ENCODE measurements at regions not wholly inside any gene's neighbourhood (a gene's known extent, or its start where the extent isn't known, plus 50 kb on each side); places are given as distances from the start of the nearest gene placed in this dataset.

- H3K4me1 ChIP-seq: peaks cover 37 to 60% of the 10 kb centered on the region in 2 donors
- H3K27ac ChIP-seq: peak overlapping the region in 3 of 4 donors; percentile 23 to 61 (median 48)
- H3K27me3 ChIP-seq: no peaks in the 10 kb centered on the region
- ATAC-seq (no peak), DNase-seq (no peak)
- H3K9me3 ChIP-seq: no peaks in the 10 kb centered on the region
- in situ Hi-C loops (cut with MboI; ENCODE audit: low sequenced_read_pairs in 4 of 4): no loop called here
- intact Hi-C loops (cut with DNase I; ENCODE audit: low total_unique reads): loop anchor here (2.0 to 10.0 kb wide), 2 partner anchors 175 to 1235 kb away; partner anchors contain the start of gene MEIS1
- no peak for TF ChIP-seq POLR2A (IDR thresholded peaks at IDR 0.05)
- TF ChIP-seq, protein P1, sequence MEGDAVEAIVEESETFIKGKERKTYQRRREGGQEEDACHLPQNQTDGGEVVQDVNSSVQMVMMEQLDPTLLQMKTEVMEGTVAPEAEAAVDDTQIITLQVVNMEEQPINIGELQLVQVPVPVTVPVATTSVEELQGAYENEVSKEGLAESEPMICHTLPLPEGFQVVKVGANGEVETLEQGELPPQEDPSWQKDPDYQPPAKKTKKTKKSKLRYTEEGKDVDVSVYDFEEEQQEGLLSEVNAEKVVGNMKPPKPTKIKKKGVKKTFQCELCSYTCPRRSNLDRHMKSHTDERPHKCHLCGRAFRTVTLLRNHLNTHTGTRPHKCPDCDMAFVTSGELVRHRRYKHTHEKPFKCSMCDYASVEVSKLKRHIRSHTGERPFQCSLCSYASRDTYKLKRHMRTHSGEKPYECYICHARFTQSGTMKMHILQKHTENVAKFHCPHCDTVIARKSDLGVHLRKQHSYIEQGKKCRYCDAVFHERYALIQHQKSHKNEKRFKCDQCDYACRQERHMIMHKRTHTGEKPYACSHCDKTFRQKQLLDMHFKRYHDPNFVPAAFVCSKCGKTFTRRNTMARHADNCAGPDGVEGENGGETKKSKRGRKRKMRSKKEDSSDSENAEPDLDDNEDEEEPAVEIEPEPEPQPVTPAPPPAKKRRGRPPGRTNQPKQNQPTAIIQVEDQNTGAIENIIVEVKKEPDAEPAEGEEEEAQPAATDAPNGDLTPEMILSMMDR (IDR thresholded peaks at IDR 0.05 in 4 of 5, conservative IDR thresholded peaks at IDR 0.05 in 1 of 5): no peak
- H3K4me3 ChIP-seq: no peak overlapping the region
- H3K36me3 ChIP-seq: no peaks in the 10 kb centered on the region
Measured at GRCh38 chr2:67669766-67670165, 272.6 kb downstream of the ETAA1 start.

DNA sequence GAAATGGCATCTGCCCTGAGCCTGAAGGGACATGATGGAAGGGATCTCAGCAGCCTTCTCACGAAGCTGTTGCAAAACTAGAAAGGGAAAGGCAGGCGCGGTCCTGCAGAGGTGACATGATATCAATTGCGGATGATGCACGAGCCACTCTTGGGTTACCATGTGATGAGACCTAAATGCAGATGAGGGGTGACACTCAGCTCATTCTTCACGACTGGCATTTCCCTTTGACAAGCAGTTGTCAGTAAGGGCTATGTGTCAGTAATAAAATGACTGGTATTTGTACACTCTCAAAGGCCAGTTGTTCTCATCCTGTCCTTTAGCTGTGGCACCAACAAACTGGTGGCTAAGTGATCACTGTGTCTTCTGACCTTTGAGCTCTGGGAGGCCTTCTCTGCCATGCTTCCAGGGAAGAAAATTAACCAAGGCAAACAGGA lies 273.6 kb downstream of the ETAA1 start:
- Histone ChIP-seq H3K36me3 (no peaks in the 10 kb centered on the region), H3K4me3 (no peak overlapping the region), H3K9me3 (no peaks in the 10 kb centered on the region), H3K27me3 (no peaks in the 10 kb centered on the region), H3K27ac (peak overlapping the region; percentile 24 to 80 (median 66)), H3K4me1 (peaks cover 42 to 66% of the 10 kb centered on the region in 2 donors)
- in situ Hi-C loops (cut with MboI; ENCODE audit: low sequenced_read_pairs in 4 of 4) (no loop called here), intact Hi-C loops (cut with DNase I; ENCODE audit: low total_unique reads) (loop anchor here (2.0 to 10.0 kb wide), 2 partner anchors 174 to 1236 kb away; partner anchors contain the start of gene MEIS1)
- peak; percentile 58 to 78 for ATAC-seq
- no peak for TF ChIP-seq POLR2A (IDR thresholded peaks at IDR 0.05)
- TF ChIP-seq, protein P1 (IDR thresholded peaks at IDR 0.05 in 4 of 5, conservative IDR thresholded peaks at IDR 0.05 in 1 of 5): no peak
- DNase-seq: peak; percentile 37 to 67

GRCh38 chr2:67671464-67672450 lies 274.6 kb downstream of the ETAA1 start:
- Histone ChIP-seq H3K36me3 (no peaks in the 10 kb centered on the region), H3K9me3 (no peaks in the 10 kb centered on the region), H3K27ac (peak overlapping the region; percentile 24 to 80 (median 66)), H3K4me1 (peaks cover 33 to 58% of the 10 kb centered on the region in 2 donors), H3K27me3 (no peaks in the 10 kb centered on the region), H3K4me3 (no peak overlapping the region)
- intact Hi-C loops (cut with DNase I; ENCODE audit: low total_unique reads): loop anchor here (2.0 to 10.0 kb wide), 2 partner anchors 173 to 1237 kb away; partner anchors contain the start of gene MEIS1
- DNase-seq: no peak
- in situ Hi-C loops (cut with MboI; ENCODE audit: low sequenced_read_pairs in 4 of 4): no loop called here
- ATAC-seq: no peak
- TF ChIP-seq POLR2A (IDR thresholded peaks at IDR 0.05): no peak
- TF ChIP-seq, protein P1 (IDR thresholded peaks at IDR 0.05 in 4 of 5, conservative IDR thresholded peaks at IDR 0.05 in 1 of 5): no peak

DNA sequence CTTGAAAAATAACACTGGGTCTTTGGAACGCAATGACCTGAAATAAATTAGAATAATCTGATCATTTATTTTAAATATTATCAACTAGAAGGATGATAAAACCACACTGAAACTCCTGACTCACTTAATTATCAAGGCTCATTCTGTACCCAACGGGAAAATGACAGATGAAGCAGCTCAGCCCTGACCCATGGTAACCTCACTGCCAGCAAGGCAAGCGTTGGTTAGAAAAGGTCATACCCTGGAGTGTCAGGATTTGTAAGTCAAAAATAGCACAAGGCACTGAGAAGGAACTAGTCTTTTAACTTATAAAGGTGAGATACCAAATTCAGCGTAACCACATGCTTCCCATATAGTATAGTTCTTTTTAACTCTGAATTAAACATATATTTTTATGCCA lies 277.5 kb downstream of the ETAA1 start:
- DNase-seq (peak in 1 of 2 donors; percentile 24), ATAC-seq (peak in 1 of 2 donors; percentile 55)
- in situ Hi-C loops (cut with MboI; ENCODE audit: low sequenced_read_pairs in 4 of 4): no loop called here
- no peaks in the 10 kb centered on the region for H3K36me3 ChIP-seq
- TF ChIP-seq POLR2A (IDR thresholded peaks at IDR 0.05): no peak
- TF ChIP-seq, protein P1 (IDR thresholded peaks at IDR 0.05 in 4 of 5, conservative IDR thresholded peaks at IDR 0.05 in 1 of 5): no peak
- peaks cover 16 to 33% of the 10 kb centered on the region in 2 donors for H3K4me1 ChIP-seq
- intact Hi-C loops (cut with DNase I; ENCODE audit: low total_unique reads): loop anchor here (10.0 kb wide), 1 partner anchor 170 kb away; no protein-coding TSS in a partner anchor
- peak overlapping the region in 2 of 4 donors; percentile 6 to 18 for H3K27ac ChIP-seq
- no peak overlapping the region for H3K4me3 ChIP-seq
- no peaks in the 10 kb centered on the region for H3K27me3 ChIP-seq
- H3K9me3 ChIP-seq: no peaks in the 10 kb centered on the region

Data from gastrocnemius medialis (tissue), 4 donors.